Stimulated activated CD4-positive, alpha-beta T cell treated with anti-CD3 and anti-CD28 coated beads, Interleukin-15, amount 100 ng/mL, for 48 hours (primary cell): ENCODE measurements at regions not wholly inside any gene's neighbourhood (a gene's known extent, or its start where the extent isn't known, plus 50 kb on each side); places are given as distances from the start of the nearest gene placed in this dataset.
"Not testable (repeated sequence)": the region's sequence is repeated elsewhere in the genome, so short reads cannot be mapped to it uniquely, and the experiment has no call there.

Experiments
- DNase-seq, 2 donors: peaks; one replicate each; pipeline ENCODE4 v3.0.0-alpha.2; 2020; ENCODE audit warnings: low read depth in 2 of 2

- no peak for DNase-seq
Measured at GRCh38 chr5:34555699-34556508, 100.2 kb upstream of the RAI14 start.

- DNase-seq = no peak
Measured at GRCh38 chr5:34556509-34556782, 99.7 kb upstream of the RAI14 start.

GRCh38 chr5:34561581-34561980, 94.5 kb upstream of the RAI14 start:
- not testable (repeated sequence) for DNase-seq

GRCh38 chr5:34562791-34563190, 93.3 kb upstream of the RAI14 start:
- no peak for DNase-seq

GRCh38 chr5:34563269-34563668, 92.9 kb upstream of the RAI14 start:
- DNase-seq = no peak

- no peak for DNase-seq
Measured at GRCh38 chr5:34563931-34564709, 92.0 kb upstream of the RAI14 start.

- no peak for DNase-seq
Measured at GRCh38 chr5:34564710-34565235, 91.4 kb upstream of the RAI14 start.

- DNase-seq = no peak
Measured at GRCh38 chr5:34570143-34570542, 86.0 kb upstream of the RAI14 start.

GRCh38 chr5:34570721-34571676, 85.1 kb upstream of the RAI14 start:
- DNase-seq = no peak

- no peak for DNase-seq
Measured at GRCh38 chr5:34571677-34572041, 84.5 kb upstream of the RAI14 start.

GRCh38 chr5:34574936-34575467, 81.1 kb upstream of the RAI14 start:
- no peak for DNase-seq

- no peak for DNase-seq
Measured at GRCh38 chr5:34576891-34577666, 79.0 kb upstream of the RAI14 start.

- no peak for DNase-seq
Measured at GRCh38 chr5:34578962-34579361, 77.2 kb upstream of the RAI14 start.

GRCh38 chr5:34580983-34581382, 75.1 kb upstream of the RAI14 start:
- no peak for DNase-seq

GRCh38 chr5:34582371-34582770, 73.8 kb upstream of the RAI14 start:
- no peak for DNase-seq

GRCh38 chr5:34583167-34583566, 73.0 kb upstream of the RAI14 start:
- no peak for DNase-seq

- no peak for DNase-seq
Measured at GRCh38 chr5:34584165-34584564, 72.0 kb upstream of the RAI14 start.

- DNase-seq = no peak
Measured at GRCh38 chr5:34585601-34586104, 70.5 kb upstream of the RAI14 start.

GRCh38 chr5:34586117-34586885, 69.8 kb upstream of the RAI14 start:
- no peak for DNase-seq
